Vagina (tissue), 2 donors: ENCODE measurements at regions not wholly inside any gene's neighbourhood (a gene's known extent, or its start where the extent isn't known, plus 50 kb on each side); places are given as distances from the start of the nearest gene placed in this dataset.

Experiments used
- POLR2A ChIP-seq, 2 donors: fragments of 450-650 bp; IDR thresholded peaks; one replicate each; pipeline ENCODE4 v1.6.1; 2017; ENCODE audit warnings: antibody characterized with exemption in 2 of 2, mild to moderate bottlenecking in 2 of 2, moderate library complexity in 2 of 2
- TF ChIP-seq, protein P1 (sequence below), 3 experiments: fragments of 450-650 bp in 2 of 3; fragments of 200-600 bp in 1 of 3; sonication (generic) in 1 of 3; IDR thresholded peaks; one replicate each; pipeline ENCODE4 v1.5.1; 2017 to 2019; ENCODE audit warnings: antibody characterized with exemption in 3 of 3, mild to moderate bottlenecking in 2 of 3, moderate library complexity in 2 of 3

GRCh38 chr2:195316486-195316885, 340.5 kb upstream of the SLC39A10 start:
- TF ChIP-seq, protein P1, sequence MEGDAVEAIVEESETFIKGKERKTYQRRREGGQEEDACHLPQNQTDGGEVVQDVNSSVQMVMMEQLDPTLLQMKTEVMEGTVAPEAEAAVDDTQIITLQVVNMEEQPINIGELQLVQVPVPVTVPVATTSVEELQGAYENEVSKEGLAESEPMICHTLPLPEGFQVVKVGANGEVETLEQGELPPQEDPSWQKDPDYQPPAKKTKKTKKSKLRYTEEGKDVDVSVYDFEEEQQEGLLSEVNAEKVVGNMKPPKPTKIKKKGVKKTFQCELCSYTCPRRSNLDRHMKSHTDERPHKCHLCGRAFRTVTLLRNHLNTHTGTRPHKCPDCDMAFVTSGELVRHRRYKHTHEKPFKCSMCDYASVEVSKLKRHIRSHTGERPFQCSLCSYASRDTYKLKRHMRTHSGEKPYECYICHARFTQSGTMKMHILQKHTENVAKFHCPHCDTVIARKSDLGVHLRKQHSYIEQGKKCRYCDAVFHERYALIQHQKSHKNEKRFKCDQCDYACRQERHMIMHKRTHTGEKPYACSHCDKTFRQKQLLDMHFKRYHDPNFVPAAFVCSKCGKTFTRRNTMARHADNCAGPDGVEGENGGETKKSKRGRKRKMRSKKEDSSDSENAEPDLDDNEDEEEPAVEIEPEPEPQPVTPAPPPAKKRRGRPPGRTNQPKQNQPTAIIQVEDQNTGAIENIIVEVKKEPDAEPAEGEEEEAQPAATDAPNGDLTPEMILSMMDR (IDR thresholded peaks at IDR 0.05), result no peak
- no peak for TF ChIP-seq POLR2A (IDR thresholded peaks at IDR 0.05)
